ENCODE measurements at regions not wholly inside any gene's neighbourhood (a gene's known extent, or its start where the extent isn't known, plus 50 kb on each side); places are given as distances from the start of the nearest gene placed in this dataset.

GRCh38 chr3:194200422-194201081, 64.6 kb downstream of the HES1 start:
- no peak for TF ChIP-seq POLR2A (IDR thresholded peaks at IDR 0.05)
- TF ChIP-seq CTCF (IDR thresholded peaks at IDR 0.05), result no peak
- TF ChIP-seq EP300 (IDR thresholded peaks at IDR 0.05), result no peak
